Inflammatory macrophage (primary cell): ENCODE measurements at regions not wholly inside any gene's neighbourhood (a gene's known extent, or its start where the extent isn't known, plus 50 kb on each side); places are given as distances from the start of the nearest gene placed in this dataset.
A peak's percentile ranks its signal among the peaks of the same experiment; 100 is the strongest.

ENCODE experiments used
- DNase-seq, 2 donors: peaks; one replicate each; pipeline ENCODE4 v3.0.0-alpha.2; 2020 to 2022

DNA sequence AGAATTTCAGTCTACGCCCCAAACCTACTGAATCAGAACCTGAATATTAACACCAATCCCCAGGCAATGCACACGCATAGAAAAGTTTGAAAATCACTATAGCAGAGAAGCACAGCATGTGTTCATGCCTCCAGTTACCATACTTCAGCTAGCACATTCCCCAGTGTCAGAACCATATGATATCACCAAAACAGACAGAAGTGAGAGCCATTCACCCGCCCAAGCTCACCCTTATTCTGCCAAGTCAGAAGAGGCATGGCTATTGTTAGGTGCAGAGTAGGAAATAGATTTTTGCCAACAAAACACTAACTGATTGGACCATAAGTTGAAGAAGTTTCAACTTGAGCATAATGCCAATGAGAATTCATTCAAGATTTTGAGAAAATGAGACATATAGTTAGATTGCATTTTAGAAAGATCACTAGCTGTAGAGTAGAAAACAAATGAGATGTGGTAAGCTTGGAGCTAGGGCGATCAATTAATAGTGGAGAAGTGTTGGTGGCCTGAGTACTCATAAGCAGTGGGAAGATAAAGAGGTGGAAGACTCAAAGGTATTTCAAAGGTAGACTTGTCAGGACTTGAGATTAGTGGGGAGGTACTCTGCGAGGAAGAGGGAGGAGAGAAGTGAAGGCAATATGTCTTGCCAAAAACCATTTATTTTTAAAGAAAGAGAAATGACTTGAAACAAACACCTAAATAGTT, 492.4 kb downstream of the SUCLA2 start:
- no peak for DNase-seq

DNA sequence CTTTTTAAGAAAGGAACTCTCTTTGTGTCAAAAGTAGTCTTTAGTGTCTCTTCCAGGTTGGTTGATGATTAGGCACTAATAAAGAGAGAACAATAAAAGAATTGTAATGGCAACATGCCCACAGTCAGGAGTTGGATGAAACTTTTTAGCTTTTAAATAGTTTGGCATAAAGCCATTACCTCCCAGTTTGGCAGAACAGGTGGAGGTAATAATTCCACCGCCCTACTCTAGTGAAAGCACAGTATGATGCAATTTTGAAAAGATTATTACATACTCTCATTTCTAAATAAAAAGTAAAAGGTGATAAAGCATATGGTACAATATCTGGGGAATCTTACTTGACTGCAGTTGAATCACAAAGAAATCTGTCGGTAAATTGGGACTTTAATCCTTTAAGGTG, 497.6 kb downstream of the SUCLA2 start:
- no peak for DNase-seq

DNA sequence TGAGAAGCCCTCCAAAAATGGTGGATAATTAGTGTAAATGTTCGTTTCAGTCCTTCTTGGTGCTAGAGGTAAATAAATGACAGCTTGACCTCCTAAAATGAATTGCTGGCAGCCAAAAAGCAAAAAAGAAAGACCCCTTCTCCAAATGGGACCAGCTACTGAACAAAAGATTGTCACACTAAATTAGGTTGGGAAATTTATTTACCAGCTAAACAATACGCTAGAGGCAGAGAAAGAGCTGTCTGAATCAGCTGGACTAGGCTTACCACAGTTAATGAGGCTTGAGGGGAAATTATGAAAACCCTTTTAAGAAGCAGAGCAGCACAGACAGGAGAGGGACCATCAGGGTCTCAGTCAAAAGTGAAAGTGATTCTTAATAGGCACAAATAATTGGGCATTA, 498.9 kb downstream of the SUCLA2 start:
- DNase-seq, result no peak

DNA sequence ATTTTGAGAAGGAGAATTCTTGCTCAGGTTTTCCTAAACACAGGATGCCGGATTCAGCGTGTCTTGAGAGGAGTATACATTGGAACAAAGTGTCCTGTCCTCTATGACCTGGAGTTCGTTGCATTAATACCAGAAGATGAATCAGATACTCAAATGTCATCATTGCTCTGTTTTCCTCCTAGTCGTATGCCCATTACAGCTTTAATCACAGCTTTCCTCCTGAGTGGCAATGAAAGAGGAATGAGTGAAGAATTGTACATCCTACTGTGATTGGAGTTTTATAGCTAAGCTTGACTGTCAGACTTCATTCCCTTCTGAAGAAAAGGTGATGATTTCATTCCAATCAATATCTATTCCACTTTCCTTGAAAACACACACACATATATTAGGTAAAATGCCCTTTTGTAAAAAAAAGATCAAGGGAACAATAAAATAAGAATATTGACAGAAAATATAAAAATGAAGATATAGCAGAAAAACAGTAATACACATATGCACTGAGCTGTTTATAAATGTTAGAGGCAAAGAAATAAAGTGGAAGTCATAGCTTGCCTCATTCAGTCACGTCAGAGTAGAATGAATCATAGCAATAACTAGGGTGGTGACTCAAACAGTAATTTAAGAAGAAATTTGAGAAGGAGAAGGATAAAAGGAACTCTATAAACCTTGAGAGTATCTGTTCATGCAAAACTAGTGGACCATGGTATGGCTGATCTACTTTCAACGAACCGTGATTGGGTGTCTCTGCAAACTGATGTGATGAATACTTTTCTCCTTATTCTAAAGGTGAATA, 501.5 kb downstream of the SUCLA2 start:
- DNase-seq, result peak; percentile 69 to 85

DNA sequence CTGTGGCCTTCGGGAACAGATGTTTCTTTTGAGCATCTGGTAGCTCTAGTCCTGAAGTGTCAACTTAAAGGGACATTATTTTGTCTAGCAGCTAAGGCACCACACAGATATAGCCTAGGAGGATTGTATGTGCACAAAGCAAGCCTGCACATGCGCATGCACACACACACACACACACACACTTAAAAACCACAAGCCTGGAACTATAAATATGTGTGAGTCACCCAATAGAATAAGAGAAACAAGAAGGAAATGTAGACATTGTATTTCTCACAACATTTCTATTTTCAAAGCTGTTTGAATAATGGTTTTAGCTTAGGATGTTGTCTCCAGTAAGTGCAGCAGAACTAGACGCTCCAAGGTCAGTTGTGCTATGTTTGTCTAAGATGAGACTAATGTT, 516.5 kb downstream of the SUCLA2 start:
- DNase-seq, result peak; percentile 38 to 52

DNA sequence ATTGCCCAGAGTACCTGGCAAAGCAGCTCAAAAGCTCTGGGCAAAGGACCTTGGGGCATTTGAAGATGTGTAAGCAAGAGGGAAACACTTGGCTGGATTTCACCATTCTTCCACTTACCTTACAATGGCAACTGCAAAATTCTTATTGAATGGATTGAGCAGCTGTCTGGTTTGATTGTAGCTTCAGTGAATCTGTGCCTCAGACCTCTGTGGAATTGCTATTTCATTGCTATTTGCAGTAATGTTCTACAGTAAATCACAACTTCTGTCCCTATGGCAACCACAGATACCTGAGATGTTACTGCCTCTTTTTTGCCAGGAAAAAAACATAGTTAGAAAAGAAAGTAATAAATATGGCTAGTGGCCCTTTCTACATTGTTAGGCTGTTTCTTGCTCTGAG, 519.5 kb downstream of the SUCLA2 start:
- DNase-seq, result no peak

DNA sequence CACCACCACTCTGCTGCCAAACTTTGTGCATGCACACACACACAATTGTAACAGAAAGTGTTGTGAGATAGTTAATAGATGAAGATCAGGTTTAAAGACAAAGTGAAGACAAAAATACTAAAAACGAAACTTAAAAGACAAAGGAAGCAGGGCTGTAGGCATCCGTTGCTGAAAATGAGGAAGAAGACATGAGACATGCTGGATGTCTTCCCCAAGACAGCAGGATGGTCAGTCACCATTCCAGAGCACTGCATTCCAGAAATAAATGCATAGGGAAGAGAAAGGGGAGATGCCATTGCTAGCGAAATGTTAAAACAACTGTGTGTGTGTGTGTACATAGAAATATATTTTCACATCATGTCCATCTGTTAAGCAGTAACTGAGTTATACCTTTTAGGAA, 520.1 kb downstream of the SUCLA2 start:
- peak; percentile 40 to 57 for DNase-seq

DNA sequence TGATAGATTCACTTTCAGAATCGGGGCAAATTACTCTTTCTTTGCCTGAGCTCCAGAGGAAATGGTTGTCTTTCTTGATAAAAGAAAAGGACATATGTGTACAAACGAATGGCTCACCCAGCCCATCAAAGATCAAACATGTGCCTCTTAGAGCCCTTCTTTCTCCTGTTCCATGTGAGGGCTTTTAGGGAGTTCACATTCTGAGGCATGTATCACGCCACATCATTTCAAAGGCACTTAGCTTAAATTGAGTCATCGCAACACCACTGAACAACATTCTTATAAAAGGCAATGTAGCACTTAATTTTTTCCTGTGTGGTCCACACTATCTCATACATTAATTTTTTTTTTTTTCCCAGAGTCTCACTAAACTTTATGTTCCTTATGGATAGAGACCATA, 521.0 kb downstream of the SUCLA2 start:
- no peak for DNase-seq

DNA sequence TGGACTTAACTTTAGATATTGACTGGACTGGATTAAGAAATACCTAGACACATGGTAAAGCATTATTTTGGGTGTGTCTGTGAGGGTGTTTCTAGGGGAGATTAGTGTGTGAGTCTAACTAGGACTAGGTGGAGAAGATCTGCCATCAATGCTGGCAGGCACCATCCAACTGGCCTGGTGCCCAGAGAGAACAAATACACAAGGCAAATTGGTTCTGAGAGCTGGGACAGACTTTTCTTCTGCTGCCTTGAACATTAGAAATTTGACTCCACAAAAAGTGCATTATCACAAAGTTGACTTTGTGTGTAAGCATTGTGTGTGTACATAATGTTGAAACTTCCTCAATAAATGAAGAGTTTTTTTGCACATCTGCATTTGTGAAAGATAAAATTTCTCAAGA, 522.1 kb downstream of the SUCLA2 start:
- peak in 1 of 2 donors; percentile 56 for DNase-seq

DNA sequence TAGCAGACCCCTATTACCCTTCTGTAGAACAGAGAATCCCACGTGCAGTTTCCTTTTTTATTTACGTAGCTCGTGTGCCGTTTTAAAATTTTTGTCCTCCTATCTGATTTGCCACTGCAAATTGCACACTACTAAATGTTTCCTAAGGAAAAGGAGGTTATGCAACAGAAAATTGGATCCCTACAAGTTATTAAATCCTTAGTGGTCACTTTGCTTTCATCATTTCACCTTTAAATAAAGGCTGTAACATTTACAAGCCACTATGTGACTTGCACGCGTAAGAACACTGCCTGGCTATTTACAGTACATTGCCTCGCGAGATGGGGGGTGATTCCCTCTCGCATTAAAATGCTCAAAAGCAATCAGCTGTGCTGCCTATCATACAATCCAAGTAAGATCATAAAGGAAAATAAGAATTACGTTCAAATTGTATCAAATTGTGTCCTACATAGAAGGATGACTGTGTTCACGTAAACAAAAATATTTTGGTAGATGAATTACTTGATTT, 525.6 kb downstream of the SUCLA2 start:
- DNase-seq, result no peak

DNA sequence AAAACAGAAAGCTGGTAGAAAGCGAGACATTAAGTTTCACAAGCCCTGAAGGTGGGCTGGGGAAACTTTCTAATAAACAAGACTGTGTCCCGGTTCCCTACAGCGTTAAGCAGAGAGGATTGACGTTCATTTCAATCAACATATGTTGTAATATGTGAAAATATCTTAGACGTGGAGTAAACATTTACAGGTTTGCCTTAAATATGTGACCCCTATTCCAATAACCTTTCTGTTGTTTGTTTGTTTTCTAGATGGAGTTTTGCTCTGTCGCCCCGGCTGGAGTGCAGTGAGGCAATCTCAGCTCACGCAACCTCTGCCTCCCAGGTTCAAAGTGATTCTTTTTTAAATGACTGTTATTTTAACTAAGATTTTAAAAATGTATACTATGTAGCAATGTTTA, 526.2 kb downstream of the SUCLA2 start:
- no peak for DNase-seq

DNA sequence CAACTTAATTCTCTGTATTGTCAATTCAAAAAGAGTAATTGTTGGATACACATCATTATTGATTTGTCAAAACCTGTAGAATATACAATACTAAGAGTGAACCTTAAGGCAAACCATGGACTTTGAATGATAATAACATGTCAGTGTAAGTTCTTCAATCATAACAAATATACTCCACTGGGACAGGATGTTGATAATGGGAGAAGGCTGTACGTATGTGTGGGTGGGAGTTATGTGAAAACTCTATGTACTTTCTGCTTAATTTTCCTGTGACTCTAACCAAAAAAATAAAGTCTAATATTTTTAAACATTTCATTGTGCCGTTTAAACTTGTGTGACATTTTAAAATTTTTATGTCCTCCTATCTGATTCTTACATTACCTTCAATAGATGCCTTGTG, 526.7 kb downstream of the SUCLA2 start:
- no peak for DNase-seq

DNA sequence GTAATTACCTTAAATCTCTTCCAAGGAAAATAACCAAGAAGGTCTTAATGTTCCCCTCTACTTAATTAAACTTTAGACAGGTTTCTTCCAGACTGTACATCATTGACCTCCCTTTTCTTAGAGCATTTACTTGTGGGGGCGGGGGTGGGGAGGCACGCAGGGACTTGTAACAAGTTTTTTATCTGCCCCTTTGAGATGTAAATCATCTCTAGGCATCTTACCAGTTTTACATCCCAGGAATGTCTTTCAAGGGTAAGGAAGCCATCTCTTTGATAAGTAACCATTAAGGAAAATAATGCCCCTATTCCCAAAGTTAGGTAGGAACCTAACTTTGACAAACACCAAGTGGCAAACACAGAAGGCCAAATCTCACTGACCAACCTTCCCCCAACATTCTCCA, 528.6 kb downstream of the SUCLA2 start:
- DNase-seq, result no peak

DNA sequence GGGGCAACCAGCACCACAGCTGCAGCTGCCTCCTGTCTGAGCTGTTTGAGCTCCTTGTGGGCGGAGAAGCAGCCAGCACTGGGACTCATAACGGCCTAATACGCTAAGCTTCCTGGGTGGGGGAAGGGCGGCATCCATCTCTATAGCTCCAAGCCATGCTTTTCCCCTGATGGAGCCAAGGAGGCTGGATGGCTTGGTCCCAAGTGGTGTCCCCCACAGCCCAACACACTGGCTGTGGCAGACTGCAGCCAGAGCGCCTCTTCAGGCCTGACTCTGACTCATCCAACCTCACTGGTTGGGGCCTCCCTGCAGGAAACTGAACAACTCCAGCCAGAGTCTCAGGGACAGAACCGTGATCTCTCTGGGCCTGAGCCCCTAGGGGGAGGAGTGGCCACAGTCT, 537.3 kb downstream of the SUCLA2 start:
- no peak for DNase-seq

DNA sequence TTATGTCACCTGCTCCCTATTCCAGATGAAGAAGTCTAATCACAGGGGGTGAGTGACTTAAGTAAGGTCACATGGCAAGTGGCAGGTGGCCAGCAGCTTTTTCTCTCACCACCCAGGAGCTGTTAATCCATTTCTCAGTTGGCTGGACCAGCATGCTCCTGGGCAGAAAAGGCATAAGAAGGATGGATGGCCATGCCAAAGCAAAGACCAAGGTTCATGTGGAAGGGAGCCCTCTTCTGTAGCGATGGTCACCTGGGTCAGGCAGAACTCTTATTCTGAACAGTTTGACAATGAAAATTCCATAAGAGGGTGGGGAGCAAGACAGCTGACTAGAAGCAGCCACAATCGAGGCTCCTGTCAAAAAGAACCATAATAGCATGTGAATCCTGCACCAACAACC, 538.1 kb downstream of the SUCLA2 start:
- DNase-seq, result no peak

DNA sequence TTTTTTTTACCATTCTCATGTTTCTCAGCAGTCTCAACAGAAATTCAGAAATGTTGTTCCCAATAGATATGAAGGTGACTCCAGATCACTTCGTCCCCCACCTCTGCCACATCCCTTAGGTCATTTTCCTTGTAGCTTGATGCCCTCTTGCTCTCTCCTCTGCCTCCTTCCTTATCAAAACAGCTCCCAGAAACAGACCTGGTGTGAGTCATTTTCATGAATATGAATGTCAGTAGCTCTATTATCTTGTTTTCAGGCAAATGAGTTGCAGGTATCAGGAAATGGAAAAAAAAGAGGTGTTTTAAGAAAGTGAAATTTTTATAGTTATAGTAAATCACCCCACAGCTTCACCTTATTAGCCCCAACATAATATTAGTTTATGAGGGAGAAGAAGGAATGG, 539.3 kb downstream of the SUCLA2 start:
- DNase-seq, result no peak

DNA sequence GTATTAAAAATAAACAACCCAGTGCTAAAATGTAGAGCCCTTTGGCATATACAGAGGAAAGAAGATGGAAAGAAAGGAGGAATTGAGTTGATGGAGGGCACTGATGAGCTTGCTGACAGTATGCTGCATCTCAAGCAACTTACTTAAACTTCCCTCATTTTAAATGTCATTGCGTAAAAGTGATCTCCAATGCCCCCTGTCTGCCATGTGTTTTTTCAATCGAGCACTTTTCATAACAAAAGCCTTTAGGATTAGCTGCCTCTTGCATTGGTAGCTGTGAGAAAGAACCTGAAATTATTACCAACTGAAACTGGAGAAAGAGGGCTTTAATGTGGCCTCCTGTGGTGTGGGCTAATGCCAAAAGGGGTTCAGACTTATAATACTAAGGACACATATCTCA, 541.6 kb downstream of the SUCLA2 start:
- DNase-seq, result peak; percentile 38 to 43

DNA sequence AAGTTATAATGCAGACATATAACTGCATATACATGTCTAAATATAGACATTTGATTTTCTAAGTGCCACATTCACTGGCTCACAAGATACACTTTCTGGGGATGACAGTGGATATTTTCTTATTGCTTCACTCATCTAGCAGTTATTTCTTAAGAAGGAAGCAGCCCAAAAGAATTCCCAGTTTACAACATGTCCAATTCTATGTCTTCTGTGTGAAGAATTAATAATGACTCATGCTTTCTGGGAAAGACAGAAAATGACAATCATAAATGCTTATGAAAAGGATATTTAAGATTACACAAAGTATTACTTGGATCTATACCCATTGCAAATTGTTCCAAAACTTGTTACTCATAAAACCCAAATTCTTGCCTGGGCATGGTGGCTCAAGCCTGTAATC, 543.4 kb downstream of the SUCLA2 start:
- peak; percentile 17 to 21 for DNase-seq

DNA sequence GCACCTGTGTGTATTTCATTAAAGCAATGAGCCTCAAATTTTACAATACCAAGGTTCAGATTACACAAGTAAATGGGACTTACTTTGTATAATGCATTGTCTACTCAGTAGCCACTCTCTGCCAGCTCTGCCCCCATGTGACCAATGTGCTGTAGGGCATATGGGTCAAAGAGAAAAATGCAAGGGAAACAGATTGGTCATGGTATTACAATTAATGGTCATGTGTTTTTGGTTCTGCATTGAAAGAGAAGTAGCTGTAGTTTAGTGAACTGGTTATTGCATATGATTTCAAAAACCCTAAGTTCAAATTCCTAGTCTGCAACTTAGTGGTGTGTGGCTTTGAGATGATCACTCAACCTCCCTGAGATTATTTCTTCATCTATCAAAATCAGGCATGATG, 545.4 kb downstream of the SUCLA2 start:
- DNase-seq, result peak; percentile 84 to 88

DNA sequence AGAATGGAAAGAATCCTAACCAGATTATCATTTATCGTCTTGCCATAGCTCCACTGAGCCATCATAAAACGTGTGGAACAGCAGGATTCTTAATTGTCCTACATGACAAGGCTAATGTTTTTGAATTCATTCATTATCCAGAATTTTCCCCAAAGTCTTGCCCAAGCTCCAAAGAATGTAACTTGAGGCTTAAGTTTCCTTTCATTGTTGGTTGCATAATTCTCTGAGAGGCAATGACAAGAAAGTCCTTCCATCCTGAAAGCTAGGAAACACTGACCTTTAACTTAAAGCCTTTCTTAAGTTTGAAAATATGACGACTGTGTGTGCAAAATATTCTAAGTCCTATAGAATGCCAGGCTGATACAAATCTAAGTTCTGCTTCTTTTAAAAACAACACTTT, 546.1 kb downstream of the SUCLA2 start:
- DNase-seq, result no peak

DNA sequence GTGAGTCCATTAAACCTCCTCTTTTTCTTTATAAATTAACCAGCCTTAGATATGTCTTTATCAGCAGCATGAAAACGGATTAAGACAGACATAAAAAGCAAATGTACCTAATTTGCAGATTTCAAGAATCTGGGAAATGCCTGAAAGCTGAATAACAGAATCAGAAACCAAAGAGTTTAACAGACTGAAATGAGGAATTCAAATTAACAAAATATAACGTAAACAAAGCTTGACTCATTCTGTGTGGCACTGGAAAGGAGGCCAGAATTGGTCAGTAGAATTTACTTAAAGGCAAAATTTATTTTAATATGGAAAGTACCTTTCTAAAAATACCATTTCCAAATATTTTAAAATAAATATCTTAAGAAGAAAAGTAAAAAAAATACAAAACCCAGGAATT, 540.6 kb upstream of the HTR2A start:
- no peak for DNase-seq

DNA sequence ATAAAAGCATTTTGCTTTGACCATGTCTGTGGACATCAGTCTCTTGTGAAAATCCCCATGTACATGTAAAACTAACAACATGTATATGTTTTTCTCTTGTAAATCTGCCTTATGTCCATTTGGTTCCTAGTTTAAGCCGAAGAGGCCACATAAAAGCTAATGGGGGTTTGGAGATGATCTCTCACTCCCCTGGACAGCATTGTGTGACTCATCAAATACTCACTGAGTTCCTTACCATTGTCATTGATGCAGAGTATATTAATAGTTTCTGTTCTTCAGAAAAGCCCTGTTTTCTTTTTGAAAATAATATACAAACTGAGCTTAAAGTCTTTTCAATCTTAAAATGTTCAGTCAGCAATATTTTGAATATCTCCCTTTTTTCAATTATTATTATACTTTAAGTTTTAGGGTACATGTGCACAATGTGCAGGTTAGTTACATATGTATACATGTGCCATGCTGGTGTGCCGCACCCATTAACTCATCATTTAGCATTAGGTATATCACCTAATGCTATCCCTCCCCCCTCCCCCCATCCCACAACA, 536.7 kb upstream of the HTR2A start:
- DNase-seq, result no peak

DNA sequence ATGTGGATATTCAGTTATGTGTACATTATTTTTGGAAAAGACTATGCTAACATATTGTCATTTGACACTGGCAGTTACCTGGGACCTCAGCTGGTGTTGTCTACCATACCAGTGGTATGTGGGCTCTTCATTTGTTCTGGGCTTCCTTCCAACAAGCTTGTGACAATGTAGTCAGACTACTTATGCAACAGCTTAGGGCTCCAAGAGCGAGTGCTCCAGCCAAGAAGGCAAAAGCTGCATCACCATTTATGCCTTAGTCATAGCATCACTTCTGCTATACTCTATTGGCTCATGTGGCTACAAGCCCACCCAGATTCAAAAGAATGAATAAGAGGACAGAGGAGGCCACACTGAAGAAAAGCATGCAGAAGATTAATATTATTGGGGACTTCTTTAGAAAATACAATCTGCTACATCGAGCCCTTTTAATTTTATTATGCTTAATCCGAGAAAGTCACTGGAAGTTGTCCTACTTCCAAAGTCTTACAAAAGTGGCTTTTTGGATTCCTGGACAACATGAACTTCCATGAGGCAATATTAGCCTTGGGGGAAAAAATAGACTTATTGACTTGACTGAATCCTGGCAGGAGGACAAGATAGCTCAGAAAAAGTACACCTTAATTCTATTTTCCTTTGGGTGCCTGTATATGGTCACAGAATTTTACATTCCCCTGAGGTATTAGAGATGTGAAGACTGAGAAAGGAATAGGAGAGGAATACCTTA, 529.4 kb upstream of the HTR2A start:
- peak; percentile 71 to 87 for DNase-seq
